ENCODE measurements at regions not wholly inside any gene's neighbourhood (a gene's known extent, or its start where the extent isn't known, plus 50 kb on each side); places are given as distances from the start of the nearest gene placed in this dataset.

DNA sequence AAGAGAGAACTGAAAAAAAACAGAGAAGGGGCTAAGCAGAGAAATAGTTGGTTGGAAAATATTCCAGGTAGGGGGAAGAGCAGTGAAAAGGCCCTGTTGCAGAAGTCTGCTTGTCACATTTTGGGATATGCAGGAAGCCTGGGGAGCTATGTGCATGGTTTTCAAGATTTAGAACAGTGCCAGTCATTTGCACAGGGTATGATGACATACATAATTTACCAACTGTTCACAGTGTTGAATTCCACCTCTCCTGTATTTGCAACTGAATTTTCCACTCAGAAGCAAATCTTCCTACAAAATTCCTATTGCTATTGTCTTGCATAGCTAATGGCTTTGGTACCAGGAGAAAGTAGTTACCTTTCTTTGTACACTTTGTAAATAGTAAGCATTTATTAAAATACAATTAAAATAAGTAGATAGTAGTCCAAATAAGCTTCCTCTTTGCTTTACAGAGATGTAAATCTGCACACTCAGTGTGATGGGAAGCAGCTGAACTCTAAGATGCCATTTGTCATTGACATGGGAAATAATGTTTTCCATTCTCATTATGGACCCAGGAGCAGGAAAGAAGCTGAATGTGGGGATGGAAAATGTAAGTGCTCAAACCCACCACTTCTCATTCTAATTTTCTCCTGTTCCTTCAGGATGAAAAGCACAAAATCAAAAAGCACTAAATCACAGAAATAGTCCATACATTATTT is 177.4 kb downstream of the BTG1 start:
- Histone ChIP-seq H2AFZ (ENCODE audit: low read depth, low read length) (peak overlapping the region; percentile 49), H3K36me3 (replicated peaks; ENCODE audit: low read depth, low read length) (no peaks in the 10 kb centered on the region), H4K20me1 (ENCODE audit: insufficient read depth, low read length) (no peaks in the 10 kb centered on the region), H3K27ac (ENCODE audit: low read length) (peak overlapping the region; percentile 9; the same call in 1 of the 2 replicates), H3K4me2 (ENCODE audit: low read length) (peak overlapping the region; percentile 55), H3K79me2 (ENCODE audit: low read length) (no peaks in the 10 kb centered on the region), H3K9me3 (ENCODE audit: insufficient read depth, low read length) (no peaks in the 10 kb centered on the region), H3K4me1 (ENCODE audit: low read length) (peaks cover 22% of the 10 kb centered on the region), H3K4me3 (ENCODE audit: low read length) (0 out of 2 replicates have a peak overlapping the region, but pooled peaks have one; percentile 9), H3K27me3 (ENCODE audit: low read depth, low read length) (no peaks in the 10 kb centered on the region), H3K9ac (ENCODE audit: low read length) (no peak overlapping the region)
- TF ChIP-seq EZH2phosphoT487 (IDR thresholded peaks at IDR 0.05; ENCODE audit: low read depth) (no peak), CTCF (IDR thresholded peaks at IDR 0.05; ENCODE audit: low read depth, low read length) (no peak)

GRCh38 chr12:91967590-91967989 is 178.1 kb downstream of the BTG1 start:
- Histone ChIP-seq H3K36me3 (replicated peaks; ENCODE audit: low read depth, low read length) (no peaks in the 10 kb centered on the region), H3K79me2 (ENCODE audit: low read length) (no peaks in the 10 kb centered on the region), H3K4me1 (ENCODE audit: low read length) (peaks cover 22% of the 10 kb centered on the region), H3K27ac (ENCODE audit: low read length) (peak overlapping the region; percentile 9; the same call in 1 of the 2 replicates), H2AFZ (ENCODE audit: low read depth, low read length) (peak overlapping the region; percentile 49), H3K27me3 (ENCODE audit: low read depth, low read length) (no peaks in the 10 kb centered on the region), H3K9ac (ENCODE audit: low read length) (no peak overlapping the region), H4K20me1 (ENCODE audit: insufficient read depth, low read length) (no peaks in the 10 kb centered on the region), H3K4me2 (ENCODE audit: low read length) (peak overlapping the region; percentile 55), H3K4me3 (ENCODE audit: low read length) (peak overlapping the region; percentile 15; the same call in 1 of the 2 replicates), H3K9me3 (ENCODE audit: insufficient read depth, low read length) (no peaks in the 10 kb centered on the region)
- TF ChIP-seq CTCF (IDR thresholded peaks at IDR 0.05; ENCODE audit: low read depth, low read length) (no peak), EZH2phosphoT487 (IDR thresholded peaks at IDR 0.05; ENCODE audit: low read depth) (no peak)

GRCh38 chr12:91965781-91966180 is 179.9 kb downstream of the BTG1 start:
- Histone ChIP-seq H3K27me3 (ENCODE audit: low read depth, low read length) (no peaks in the 10 kb centered on the region), H4K20me1 (ENCODE audit: insufficient read depth, low read length) (no peaks in the 10 kb centered on the region), H3K79me2 (ENCODE audit: low read length) (no peaks in the 10 kb centered on the region), H2AFZ (ENCODE audit: low read depth, low read length) (no peak overlapping the region), H3K27ac (ENCODE audit: low read length) (no peak overlapping the region), H3K4me3 (ENCODE audit: low read length) (no peak overlapping the region), H3K9me3 (ENCODE audit: insufficient read depth, low read length) (no peaks in the 10 kb centered on the region), H3K36me3 (replicated peaks; ENCODE audit: low read depth, low read length) (no peaks in the 10 kb centered on the region), H3K4me2 (ENCODE audit: low read length) (no peak overlapping the region), H3K9ac (ENCODE audit: low read length) (no peak overlapping the region), H3K4me1 (ENCODE audit: low read length) (peaks cover 22% of the 10 kb centered on the region)
- no peak for TF ChIP-seq CTCF (IDR thresholded peaks at IDR 0.05; ENCODE audit: low read depth, low read length)
- TF ChIP-seq EZH2phosphoT487 (IDR thresholded peaks at IDR 0.05; ENCODE audit: low read depth) = no peak

- Histone ChIP-seq H3K27ac (ENCODE audit: low read length) (no peak overlapping the region), H4K20me1 (ENCODE audit: insufficient read depth, low read length) (no peaks in the 10 kb centered on the region), H2AFZ (ENCODE audit: low read depth, low read length) (no peak overlapping the region), H3K4me1 (ENCODE audit: low read length) (peaks cover 22% of the 10 kb centered on the region), H3K9ac (ENCODE audit: low read length) (no peak overlapping the region), H3K36me3 (replicated peaks; ENCODE audit: low read depth, low read length) (no peaks in the 10 kb centered on the region), H3K4me2 (ENCODE audit: low read length) (no peak overlapping the region), H3K4me3 (ENCODE audit: low read length) (no peak overlapping the region), H3K27me3 (ENCODE audit: low read depth, low read length) (no peaks in the 10 kb centered on the region), H3K9me3 (ENCODE audit: insufficient read depth, low read length) (no peaks in the 10 kb centered on the region), H3K79me2 (ENCODE audit: low read length) (no peaks in the 10 kb centered on the region)
- TF ChIP-seq EZH2phosphoT487 (IDR thresholded peaks at IDR 0.05; ENCODE audit: low read depth) (no peak), CTCF (IDR thresholded peaks at IDR 0.05; ENCODE audit: low read depth, low read length) (no peak)
These were observed 181.1 kb downstream of the BTG1 start for GRCh38 chr12:91964501-91964900.

Data from OCI-LY3 (cell line).